Stimulated activated CD8-positive, alpha-beta memory T cell treated with anti-CD3 and anti-CD28 coated beads, Interleukin-4, amount 100 ng/mL, for 24 hours (primary cell): ENCODE measurements at regions not wholly inside any gene's neighbourhood (a gene's known extent, or its start where the extent isn't known, plus 50 kb on each side); places are given as distances from the start of the nearest gene placed in this dataset.

Experiments
- DNase-seq: peaks from one replicate; pipeline ENCODE4 v3.0.0-alpha.2; 2020; ENCODE audit warnings: low read depth

DNA sequence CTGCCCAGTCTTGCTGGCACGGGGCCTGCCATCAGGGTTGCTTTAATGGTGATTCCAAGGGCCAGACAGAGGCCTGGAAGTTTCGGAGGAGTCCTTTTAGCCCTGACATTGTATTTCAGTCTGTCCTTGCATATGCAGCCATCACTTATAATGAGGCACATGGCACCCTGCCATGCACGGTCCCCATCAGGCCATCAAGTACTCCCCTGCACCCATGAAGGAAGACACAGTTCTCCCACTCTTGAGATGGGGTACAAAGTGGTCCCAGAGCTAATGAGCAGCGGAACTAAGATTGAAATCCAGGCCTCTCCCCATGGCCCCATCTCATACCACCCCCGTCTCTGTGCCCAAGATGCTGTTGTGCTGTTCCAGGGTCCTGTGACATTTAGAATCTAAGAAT is 596.6 kb downstream of the PTPRU start:
- no peak for DNase-seq

DNA sequence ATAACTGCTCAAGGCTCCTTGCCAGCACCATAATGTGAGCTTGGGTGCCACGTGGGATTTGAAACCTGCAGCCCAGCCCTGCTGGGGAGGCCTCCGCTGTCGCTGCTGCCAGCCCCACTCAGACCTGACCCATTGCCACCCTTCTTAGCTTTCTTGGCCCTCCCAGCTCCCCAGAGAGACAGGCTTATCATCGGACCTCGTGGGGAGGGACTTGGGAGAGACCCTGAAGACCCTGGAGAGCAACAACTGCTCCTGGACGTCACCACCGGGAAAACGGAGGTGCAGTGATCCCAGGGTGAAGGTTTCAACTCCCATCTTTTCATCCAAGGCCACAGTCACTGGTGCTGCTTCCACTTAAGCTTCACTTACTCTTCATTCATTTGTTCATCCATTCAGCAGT is 596.1 kb downstream of the PTPRU start:
- no peak for DNase-seq

DNA sequence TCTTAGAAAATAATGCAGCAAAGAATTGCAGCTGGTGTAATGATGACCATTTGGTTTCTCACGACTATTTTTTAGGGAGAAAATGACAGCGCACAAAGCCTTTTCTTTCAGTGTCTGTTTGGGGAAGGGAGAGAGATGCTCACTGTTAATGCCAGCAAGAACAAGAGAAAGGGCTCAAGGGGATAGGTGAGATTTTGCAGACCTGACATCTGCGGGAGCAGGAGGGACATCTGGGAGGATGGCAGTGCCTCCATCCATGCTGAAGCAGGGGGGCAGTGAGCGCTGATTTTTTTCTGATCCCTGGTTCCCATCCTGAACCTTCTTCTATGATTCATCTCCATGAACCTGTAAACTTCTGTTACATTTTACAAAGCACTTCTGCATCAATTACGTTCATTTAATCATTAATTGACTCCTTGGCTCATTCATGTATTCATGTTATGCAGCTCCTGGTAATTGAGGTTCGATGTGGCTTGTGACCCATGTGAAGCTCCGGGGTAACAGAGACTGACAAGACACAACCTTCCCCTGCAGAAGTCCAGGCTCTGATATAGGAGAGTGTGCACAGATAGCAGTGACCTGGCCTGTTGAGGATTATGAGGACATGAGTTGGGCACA is 595.3 kb downstream of the PTPRU start:
- no peak for DNase-seq

DNA sequence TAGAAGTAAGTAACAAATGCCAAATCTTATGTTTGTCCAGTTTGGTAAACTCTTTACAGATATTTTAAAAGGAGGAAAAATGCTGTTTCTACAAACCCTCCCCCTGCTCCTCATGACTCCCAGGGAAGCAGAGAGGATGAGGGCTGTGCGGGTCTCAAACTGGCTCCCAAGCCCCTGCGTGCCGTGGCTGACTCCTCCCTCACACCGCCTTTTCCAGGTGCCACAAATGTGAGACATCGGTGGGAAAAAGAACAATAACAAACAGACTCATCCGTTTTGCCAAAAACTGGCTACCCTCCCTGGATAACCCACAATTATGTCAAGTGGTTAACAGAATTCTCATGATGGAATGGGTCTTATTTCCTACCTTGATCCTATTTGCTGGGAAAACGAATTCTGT is 594.6 kb downstream of the PTPRU start:
- no peak for DNase-seq

DNA sequence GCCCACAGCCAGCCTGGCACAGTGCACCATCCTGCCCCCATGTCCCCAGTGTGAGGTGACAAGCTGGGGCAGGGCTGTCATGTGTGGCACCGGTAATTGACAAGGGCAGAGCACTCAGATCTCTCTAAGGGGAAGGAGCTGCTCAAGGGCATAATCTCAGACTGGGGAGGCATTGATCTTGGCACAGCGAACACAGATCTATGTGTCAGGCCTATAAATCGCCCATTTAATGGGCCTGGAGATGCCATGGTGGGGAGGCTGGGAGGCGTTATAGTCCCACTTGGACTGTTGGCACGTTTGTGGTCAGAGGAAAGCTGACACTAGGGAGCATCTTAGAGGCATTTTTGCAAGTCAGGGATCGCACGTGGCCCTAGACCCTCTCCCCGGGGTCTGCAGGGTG is 594.1 kb downstream of the PTPRU start:
- no peak for DNase-seq

DNA sequence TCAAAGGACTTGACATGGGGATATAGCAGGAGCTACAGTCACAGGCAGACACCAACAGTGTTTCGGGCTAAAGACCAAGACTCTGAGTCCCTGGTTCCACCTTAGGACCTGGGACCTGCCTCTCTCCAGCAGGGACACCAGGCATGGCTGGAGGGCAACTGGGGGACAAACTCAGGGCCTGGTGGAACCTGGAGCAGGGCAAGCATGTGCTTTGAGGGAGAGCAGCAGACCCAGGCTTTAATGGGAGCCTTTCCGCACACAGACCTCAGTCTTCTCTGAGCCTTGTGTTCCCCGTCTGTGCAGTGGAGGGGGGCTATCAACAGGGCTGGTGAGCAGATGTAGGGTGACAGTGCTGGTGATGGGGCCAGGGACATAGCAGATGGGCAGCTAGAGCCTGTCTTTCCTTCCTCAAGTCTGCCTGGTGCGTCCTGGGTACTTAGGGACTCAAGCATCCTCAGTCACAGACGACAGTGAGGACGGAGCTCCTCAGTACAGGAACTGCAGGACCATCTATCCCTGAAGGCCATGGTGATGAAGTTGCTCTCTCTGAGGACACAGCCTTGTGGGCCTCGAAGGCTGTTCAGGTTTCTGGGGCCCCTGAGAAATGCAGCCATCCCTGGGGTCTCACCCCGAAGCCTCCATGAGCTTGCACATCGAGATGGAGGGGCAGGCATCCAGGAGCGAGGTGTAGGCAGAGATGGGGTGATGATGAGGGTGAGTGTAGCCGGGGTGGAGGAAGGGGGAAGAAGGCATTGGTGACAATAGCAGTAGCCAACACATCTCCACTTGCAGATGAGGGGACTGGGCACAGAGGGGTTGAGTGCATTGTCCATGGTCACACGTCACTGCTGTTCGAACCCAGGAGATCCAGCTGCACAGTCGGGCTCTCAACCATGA is 593.4 kb downstream of the PTPRU start:
- DNase-seq: no peak

DNA sequence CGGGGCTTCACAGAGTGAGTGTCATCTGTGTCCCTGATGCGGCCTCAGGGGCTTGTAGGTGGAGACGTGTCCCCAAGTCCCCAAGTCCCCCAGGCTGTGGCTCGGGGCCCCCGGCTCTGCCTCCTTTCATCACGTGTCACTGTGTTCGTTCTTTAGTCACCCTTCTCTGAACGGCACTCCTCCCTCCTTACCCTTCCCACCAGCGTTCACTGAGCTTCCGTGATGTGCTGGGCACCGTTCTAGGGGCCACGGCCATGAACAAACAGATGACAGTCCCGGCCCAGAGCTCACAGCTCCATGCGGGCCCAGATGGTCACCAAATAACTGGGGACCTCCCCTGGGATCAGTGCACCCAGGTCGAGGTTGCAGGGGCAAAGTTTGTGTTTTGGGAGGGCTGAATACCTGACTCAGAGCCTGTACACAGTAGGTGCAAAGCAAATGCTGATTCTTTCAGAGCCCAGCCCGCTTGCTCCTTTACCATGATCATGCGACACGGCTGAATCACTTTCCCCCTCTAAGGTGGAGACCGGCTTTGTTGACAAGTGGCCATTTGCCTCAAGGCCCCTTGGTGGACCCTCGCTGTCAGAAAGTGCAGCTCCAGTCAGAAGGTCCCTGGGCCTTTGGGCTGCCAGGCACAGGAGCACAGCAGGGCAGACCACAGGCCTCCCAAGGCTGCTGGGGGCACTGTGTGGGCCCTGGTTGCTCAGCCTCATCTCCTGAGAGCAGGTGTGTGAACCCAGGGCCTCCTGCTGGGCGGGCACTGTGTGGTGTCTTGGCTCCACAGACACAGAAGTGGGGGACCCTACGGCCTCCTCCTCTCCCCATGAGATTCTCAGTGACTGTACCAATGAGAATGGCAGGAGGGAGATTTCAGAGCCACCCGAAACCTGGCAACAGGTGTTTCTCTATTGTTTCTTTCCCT is 592.5 kb downstream of the PTPRU start:
- no peak for DNase-seq

DNA sequence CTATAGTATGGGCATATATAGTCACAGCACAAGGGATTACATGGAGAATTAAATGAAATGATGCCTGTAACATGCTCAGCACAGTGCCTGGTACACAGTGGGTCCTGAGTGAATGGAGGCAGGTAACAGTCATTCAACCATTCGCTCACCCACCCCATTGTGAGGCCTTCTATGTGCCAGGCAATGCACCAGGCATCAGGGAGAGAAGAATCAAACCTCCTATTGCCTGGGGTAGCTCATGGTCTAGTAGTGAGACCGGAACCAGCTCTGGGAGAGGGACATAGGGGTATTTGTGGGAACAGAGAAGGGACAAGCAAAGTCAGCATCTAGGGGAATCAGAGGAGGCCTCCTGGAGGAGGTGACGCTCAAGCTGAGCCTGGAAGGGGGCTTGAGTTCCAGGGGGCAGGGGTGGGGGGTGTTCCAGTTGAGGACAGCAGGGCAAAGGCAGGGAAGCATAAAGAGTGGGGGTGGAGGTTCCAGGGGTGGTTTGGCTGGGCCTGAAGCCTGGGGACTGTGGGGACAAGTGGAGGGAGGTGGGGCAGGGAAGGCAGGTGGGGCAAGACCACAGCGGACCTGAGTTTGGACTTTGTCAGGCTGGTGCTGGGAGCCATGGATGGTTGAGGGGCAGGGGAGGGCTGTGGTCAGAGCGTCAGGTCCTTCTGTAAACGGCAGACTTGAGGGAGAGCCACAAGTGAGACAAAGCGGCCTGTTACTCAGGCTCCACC is 591.6 kb downstream of the PTPRU start:
- DNase-seq: no peak

DNA sequence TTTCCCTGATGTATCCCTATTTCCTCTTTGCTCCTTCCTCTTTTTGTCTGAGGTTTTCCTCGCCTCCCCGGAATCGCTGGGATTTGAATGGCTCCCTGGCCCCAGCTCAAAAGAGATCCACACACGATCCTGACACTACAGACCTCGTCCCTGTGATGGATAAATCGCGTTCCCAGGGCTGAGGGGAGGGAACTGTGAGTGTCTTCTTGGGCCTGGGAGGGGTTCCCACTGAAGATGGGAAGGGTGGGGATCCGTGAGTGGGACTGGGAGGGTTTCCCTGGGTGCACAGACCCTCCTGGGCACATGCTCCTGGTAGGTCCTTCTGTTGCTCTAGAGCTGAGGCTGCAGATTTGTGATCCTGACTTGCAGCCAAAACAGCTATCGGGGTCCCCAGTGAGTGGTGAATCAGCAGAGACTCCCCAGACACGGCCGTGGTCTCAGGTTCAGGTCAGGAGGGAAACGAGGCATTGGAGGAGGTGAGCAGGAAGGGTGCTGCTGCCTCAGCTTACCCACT is 591.0 kb downstream of the PTPRU start:
- no peak for DNase-seq

DNA sequence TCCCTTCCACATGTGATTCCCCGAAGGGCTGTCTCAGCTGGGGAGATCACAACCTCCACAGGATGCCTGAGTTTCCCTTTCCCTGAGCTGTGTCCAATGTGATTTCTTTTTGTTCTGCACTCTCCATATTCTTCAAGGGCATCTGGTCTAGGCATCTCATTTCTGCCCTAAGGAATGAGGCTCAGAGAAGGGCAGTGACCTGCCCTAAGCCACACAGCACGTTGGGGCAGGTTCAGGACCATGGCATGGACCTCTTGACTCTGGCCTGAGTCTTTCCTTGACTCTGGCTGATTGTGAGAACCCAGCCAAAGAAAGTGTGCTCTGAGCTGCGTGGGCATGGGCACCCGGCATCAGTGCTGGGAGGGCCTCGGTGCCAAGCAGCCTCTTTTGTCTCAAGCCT is 590.3 kb downstream of the PTPRU start:
- no peak for DNase-seq

DNA sequence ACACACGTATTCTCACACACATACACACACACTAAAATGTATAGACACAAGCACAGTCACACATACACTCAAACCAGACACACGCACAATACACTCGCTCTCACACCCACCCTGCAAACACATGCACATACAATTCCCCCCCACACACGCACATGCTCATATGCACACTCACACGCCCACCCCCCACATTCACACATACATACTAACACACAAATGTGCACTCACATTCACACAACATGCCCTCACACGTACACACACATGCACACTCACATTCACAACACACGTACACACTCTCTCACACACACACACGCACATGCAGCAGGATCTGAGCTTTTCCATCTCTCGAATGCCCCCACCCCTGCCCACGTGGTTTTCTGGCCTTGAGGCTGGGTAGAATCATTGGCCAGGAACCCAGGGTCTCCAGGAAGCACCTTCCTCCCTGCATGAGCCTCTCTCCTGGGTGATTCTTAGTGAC is 589.7 kb downstream of the PTPRU start:
- no peak for DNase-seq

DNA sequence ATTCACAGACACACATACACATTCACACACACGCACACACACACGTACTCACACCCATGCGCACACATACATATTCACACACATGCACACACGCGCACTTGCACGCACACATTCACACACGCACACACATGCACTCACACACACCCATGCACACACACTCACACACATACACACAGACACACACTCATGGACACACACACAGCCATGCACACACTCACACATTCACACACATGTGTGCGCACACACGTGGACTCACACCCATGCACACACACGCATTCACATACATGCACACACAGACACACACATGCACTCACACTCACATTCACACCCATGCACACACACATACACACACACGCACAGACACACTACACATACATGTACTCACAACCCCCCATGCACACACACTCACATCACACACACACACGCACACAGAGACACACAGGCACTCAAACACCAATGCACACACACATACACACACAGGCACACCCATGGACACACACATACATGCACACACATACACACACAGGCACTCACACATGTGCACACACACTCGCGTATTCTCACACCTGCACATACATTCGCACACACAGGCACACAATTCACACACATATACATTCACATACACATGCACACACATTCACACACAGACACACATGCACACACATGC is 589.1 kb downstream of the PTPRU start:
- no peak for DNase-seq

DNA sequence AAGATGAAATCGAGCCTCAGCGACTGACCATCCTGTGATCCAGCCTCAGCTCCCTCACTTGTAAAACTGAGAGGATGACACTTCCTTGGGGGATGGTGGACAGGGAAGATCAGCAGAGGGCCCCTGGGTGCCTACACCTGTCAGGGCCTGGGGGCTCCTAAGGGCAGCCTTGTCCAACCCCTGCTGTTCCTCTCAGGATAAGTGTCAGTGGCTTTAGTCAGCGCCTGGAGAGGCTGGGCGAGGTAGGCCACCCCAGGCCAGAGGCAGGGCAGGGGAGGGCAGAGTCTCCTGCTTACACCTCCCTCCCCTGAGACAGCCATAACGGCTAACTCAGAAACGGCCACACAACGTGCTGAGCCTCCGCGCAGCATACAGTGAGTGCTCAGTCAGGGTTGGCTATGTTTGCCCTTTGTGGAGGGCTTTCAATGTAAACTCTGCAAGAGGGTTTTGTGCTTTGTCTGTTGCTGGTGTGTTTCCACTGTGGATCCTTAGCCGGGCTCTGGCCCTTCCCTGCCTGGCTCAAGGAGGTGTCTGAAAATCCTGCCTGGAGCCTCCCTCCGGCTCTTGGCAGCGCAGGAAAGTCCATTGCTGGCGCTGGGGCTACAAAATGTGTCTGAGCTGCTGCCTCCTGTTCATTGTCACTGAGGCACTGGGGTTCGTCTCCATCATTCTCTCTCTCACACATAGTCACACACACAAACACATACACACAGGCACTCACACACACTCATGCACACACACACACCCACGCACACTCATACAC is 588.4 kb downstream of the PTPRU start:
- DNase-seq: no peak

DNA sequence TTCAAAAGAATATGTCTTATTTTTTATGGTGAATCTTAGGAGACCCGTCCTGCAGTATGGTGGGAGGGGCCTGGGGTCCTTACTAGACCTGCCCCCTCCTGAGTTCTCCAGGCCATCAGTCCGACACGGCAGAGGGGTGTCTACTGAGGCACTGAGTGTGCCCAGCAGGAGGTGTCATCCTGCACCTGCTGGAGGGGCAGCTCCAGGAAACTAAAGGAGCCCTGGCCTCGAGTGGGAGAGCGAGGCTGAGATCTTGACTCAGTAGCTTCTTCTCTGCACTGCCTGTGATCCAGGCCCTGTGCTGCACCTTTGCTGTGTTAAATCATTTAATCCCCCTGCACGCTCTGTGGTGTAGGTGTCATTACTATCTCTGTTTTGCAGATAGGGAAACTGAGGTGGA is 587.7 kb downstream of the PTPRU start:
- no peak for DNase-seq

DNA sequence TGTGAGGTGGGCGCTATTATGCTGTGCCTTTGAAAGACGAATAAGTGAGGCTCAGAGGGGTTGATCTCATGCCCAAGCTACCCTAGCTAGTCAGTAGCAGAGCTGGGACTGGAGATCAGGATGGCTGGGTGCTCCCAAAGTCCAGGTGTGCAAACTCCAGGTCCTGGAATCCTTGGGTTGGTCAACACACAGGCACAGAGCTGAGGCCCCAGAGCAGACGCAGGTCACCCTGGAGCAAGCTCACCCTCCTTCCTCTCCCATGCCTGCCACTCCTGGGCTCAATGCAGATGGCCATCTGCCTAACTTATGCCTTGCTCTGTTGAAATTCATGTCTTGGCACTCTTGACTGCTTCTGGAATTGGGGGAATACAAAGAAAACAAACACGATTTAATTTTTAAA is 587.2 kb downstream of the PTPRU start:
- no peak for DNase-seq

DNA sequence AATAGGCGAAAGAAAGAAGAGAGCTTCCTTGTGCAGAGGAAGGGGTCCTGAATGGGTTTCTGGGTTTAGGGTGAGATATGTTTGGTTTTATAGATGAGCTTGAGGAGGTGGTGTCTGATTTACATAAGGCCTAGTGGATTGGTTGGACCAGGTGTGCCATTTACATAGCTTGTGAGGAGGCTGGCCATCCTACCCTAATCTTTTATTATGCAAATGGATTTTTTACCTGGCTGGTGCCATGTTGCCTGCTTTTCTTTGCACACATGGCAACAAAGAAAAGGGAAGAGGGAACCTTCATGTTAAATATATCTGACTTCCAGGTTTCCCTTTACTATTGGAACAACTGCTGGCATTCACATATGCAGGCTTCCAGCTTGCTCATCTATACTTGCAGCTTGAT is 585.3 kb downstream of the PTPRU start:
- no peak for DNase-seq

DNA sequence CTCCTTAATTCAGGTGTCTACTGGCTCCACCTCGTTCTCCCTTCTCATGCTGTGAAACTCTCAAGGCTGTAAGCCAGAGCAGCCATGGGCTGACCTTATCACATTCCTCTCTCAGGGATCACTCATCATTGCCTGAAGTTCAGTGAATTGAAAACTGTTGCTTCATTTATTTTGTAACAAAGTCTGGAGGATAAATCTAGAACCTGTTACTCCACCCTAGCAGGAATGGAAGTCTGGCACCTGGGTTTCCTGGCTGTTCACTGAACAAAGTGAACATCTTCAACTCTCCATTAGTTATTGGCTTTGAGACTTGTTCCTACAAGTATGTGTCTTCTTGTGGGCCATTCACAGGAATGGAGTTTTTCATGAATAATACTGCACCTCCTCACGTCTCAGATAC is 584.1 kb downstream of the PTPRU start:
- no peak for DNase-seq

DNA sequence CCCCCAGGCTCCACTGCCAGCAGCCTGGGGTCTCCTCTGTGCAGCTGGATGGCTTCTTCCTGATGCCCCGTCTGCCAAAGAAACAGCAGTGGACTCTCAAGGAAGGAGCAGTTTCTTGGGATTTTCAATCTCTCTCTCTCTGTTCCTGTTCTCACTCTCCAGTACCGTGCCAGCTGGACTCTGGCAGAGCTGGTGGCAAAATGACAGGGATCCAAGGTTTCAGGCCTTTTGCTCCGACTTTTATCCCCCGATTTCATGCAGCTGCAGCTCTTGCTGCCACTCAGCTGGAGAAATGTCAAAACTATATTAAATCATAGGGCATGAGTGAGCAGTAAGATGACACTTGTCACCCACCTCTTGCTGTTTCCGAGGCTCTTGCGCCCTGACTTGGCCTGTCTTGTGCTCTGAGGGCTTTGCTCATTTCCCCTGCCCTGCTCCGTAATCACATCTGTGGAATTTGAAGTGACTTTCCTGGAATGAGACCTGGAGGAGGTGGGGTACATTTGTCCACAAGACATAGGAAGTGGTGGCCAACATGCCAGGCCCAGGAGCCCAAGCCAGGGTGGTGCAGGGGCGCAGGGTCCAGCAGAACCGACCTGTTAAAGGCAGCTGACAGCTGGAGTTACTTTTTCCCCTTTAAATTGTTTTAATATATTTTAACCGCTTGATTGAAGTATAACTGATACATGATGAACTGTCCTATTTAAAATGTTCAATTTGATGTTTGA is 576.2 kb downstream of the PTPRU start:
- DNase-seq: no peak

DNA sequence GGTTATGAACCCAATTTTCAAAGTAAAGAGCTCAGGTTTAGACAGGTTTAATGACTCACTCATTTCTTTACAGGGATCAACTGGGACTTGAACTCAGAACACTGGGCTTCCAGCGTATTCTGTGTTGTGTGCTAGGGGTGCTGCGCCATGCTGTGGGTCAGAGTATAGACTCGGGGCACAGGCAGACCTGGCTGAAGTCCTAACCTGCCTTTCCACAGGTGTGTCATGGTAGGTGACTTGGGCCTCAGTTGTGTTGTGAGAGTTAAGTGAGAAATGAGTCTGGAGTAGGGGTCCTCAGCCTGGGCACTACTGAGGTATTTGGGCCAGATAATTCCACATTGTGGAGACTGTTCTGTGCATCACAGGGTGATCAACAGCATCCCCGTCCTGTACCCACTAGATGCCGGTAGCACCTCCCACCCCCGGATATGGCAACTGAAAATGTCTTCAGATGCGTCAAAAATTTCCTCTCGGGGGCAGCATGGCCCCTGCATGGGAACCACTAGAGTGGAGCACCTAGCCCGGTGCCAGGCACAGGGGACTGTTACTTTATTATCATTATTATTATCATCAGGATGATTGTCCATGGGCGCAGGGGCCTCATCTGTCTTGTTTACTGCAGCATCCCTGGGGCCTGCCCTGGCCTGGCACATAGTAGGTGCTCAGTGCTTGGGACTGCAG is 575.5 kb downstream of the PTPRU start:
- DNase-seq: no peak
